Left cardiac atrium (tissue), 4 donors: ENCODE measurements at regions not wholly inside any gene's neighbourhood (a gene's known extent, or its start where the extent isn't known, plus 50 kb on each side); places are given as distances from the start of the nearest gene placed in this dataset.
A peak's percentile ranks its signal among the peaks of the same experiment; 100 is the strongest.

Experiments
- ATAC-seq, 2 donors: fragments of 200-7000 bp; cut with Tn5 transposase; one replicate each; pipeline ENCODE4 v1.9.1; 2020; ENCODE audit warnings: mild to moderate bottlenecking in 2 of 2, moderate library complexity in 2 of 2
- DNase-seq: peaks from one replicate; pipeline ENCODE4 v3.0.0-alpha.2; 2020
- intact Hi-C, 2 donors: fragments of 100-400 bp; cut with DNase I; formaldehyde crosslinking; loops; one replicate each; pipeline versions ENCODE4 v1.14.1 to v1.15.1; 2022 to 2023
- donor health status: DM: no; HTN: yes; CAD: no.
- donor health status: DM: no; HTN: yes; CAD: no; lungs with severe emphysema.
- donor health status: DM: yes; HTN: yes; CAD: no.
- donor health status: Dilated cardiomyopathy.

DNA sequence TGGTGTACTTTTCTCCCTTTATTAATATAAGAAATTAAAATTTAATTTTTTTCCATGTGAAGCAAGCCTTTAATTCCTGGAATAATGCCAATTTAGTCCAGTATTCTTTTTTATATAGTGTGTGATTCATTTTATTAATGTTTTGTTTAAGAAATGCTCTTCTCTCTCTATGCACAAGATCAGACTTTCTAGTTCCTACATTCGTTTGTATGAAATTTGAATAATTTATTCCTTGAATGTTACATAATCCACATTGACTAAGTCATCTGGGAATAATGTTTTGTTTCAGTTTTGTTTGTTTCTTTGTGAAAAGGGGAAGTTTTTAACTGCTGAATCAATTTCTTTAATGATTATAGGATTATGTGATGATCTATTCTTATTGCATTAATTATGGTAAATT lies 181.4 kb upstream of the ID4 start:
- DNase-seq = no peak
- no peak for ATAC-seq
- intact Hi-C loops = no loop called here

DNA sequence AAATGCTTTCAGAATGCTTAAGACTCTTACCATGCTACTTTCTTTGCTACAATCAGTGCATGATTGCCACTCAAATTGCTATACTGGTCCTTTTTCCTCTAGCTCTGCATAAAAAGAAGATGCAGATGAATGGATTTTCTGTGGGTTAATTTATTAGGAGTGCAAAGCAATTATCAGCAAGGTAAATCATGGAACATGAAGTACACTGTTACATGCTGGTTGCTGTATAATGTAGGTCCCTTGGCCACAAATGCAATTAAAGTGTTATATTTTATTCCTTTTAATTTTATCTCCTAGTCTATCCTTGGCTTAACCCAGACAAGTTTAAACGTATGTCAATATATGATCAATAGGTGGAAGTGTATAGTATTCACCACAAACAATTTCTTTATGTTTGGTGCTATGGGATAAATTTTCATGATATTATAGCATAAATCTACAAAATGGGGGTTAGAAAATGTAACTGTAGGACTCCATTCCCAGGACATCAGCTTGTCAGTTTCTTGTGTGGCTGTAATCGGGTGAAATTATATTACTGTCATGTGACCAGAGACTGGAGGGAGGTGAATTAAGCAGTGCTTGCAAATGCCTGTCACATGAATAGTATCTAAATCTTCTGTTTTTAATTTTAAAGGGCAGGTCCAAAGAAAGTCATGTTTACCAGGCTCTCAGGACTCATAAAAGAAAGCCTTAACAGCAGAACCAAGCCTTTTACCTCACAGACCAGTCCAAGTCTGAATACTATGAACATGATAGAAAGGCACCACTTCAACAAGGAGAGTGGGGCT lies 176.9 kb upstream of the ID4 start:
- ATAC-seq (no peak), DNase-seq (no peak)
- intact Hi-C loops = no loop called here

DNA sequence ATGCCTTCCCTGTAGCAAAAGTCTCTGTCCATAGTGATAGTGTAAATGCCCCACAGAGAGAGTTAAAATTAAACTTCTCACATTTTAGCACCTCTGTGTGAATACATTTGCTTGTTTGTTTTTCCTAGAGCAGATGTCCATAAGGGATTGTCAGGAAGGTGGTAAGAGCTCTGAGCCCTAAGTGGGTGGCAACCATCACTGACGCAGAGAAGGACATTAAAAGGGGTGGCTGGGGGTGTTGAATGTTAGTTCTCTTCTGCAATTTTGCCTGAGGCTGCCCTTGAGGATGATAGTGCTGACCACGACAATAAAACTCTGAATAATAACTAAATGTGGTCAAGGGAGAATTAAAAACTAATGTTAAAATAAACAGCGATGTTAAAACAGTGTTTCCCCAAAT lies 174.3 kb upstream of the ID4 start:
- DNase-seq (no peak), ATAC-seq (no peak)
- intact Hi-C loops = no loop called here

DNA sequence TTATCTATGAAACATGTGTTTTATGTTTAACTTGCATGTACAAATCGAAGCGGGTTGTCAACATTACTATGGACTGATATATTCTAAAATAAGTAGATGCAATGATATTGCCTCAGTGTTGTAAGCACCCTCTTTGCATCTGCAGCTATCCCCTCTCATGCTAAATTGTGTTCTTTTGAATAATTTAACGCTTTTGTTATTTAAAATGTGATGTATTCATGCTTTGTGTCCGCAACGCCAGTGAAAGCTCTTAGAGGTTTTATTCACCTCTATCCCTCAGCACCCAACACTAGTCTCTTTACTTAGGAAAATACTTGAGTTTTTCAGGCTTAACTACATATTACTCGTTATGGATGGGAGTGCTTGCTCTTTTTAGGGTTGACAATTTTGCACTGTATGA lies 173.7 kb upstream of the ID4 start:
- DNase-seq (no peak), ATAC-seq (no peak)
- intact Hi-C loops = no loop called here

DNA sequence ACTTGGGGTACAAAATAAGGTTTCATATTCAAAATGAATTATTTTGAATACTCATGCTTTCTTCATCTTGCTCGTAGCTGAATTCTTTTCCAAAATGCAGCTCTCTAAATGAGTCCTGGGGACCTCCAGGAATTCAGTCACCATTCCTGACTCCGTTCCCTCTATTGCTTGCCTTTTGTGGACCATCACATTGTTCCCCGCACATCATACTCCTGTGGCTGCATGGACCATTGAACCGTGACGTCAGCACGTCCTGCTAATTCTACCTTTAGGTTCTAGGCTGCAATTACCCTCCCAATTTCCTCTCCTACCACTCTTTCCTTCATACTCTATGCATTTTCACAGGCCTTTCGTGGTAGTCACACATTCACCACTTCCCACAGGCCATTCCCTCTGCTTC lies 173.1 kb upstream of the ID4 start:
- DNase-seq (no peak), ATAC-seq (no peak)
- intact Hi-C loops = no loop called here

DNA sequence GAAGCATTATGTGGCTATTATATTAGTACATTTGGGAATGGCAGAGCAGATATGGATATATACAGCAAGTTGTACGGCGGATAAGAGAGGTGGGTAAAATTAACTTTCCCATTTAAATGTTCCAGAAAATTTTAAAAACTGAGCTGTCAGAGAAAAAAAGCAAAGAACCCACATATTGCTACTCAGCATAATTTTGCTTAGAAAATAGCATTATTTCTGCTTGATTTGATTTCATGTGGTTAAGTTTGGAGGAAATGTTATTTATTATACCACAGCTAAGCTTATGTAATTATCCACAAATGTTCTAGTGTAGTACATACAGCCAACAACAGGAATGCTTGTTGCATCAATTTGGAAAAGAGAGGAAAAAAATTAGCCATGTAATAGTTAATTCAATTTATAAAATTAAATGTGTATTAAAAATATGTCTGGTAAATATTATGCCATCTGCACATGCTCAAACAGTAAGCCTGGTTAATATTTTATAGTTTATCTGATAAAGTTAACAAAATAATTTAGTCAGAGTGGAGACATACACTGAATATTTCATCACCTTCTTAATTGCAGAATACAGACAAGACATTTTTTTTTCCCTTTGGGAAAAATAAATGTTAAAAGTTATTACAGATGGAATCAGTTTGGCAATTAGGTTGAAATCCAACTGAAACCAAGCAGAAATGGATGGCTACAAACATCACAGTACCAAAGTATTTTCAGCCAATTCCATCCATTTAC lies 172.1 kb upstream of the ID4 start:
- intact Hi-C loops = no loop called here
- no peak for DNase-seq

DNA sequence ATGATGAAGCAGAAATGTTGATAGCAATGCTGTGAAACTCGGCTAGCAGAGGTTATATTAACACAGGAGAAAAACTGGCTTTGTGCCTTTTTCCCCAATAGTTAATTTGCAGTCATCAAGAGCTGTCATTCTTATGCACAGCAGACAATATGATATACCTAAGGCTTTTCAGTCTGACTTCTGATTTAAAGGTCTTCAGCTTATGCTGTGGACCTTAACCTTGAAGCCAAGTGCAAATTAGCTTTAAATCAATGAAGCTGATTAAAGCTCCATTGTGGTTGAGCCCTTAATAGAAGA lies 171.6 kb upstream of the ID4 start:
- intact Hi-C loops = no loop called here
- no peak for ATAC-seq
- DNase-seq = no peak

More for the DNA sequence above, 172.1 kb upstream of the ID4 start:
- no peak for ATAC-seq

DNA sequence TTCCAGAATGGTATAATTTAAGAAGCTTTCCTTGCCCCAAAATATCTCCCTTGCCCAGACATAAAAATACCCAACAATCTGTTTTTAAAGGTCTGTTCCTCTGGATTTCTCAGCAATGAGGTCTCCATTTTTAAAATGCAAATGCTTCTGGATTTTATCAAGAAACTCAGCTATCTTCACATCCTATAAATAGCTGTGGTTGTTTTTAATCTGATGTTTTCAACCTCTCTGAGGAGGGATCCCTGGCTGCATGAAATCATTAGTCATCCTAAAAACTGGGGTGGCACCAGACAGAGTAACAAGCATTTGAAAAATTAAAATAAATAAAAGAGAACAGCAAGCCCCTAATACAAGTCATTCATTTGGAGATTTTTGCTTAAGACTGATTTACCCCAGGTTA lies 168.5 kb upstream of the ID4 start:
- DNase-seq = no peak
- ATAC-seq = peak; percentile 23 to 44
- intact Hi-C loops = no loop called here

DNA sequence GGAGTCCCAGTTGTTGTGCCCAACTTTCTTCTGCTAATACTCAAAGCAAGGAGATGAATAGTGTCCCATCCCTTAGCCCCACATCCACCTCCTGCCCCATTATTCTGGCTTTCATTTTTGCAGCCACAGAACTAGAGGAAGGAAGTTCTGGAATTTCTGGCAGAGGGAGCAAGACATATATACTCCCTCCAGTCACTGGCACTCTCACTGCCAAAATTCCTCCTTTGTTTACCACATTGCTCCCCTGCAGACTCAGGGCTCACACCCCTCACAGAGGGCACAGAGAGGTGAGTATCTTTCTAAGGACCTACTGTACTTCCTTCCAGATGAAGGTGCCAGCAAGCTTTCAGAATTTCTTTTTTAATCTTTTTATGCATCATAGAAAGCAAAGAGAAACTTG lies 168.0 kb upstream of the ID4 start:
- DNase-seq (no peak), ATAC-seq (peak in 1 of 2 donors; percentile 19)
- intact Hi-C loops = no loop called here

DNA sequence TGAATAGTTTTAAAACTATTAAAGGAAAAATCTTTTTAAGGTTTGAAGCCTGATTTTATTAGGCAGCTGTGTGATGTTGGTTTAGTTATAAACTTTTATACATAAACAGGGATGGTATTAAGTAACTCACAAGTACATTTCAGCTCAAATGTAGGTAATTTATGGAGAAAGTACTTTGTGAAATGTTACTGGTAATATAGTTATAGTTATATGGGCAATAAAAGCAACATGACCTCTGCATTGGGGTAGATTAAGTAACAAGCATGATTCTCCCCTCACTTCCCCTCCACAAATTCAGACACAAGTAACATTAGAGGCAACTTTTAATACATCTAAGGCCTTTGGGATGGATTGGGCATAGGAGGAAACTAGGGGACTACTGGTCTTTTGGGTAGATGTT lies 154.3 kb upstream of the ID4 start:
- ATAC-seq (no peak), DNase-seq (no peak)
- intact Hi-C loops = no loop called here

DNA sequence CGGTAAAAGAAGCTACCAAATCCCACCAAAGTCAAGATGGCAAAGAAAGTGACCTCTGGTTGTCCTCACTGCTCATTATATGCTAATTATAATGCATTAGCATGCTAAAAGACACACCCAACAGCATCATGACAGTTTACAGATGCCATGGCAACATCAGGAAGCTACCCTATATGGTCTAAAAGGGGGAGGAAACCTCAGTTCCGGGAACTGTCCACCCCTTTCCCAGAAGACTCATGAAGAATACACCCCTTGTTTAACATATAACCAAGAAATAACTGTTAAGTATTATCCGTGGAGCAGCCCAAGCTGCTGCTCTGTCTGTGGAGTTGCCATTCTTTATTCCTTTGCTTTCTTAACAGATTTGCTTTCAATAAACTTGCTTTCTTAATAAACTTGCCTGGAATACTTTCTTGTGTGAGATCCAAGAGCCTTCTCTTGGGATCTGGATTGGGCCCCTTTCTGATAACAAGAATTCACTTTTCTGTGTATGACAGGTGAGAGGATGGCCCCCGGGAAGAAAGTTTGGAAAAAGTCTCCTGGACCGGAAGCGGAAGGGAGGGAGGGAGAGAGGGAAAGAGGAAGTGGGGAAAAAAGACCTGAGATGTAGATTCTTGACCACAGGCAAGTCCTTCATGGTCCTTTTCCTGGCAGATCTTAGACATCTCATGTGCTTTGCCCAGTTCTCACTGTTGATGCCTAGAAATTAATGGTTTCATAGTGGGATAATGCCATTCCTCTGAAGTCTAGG lies 146.7 kb upstream of the ID4 start:
- DNase-seq (no peak), ATAC-seq (no peak)
- intact Hi-C loops = no loop called here

DNA sequence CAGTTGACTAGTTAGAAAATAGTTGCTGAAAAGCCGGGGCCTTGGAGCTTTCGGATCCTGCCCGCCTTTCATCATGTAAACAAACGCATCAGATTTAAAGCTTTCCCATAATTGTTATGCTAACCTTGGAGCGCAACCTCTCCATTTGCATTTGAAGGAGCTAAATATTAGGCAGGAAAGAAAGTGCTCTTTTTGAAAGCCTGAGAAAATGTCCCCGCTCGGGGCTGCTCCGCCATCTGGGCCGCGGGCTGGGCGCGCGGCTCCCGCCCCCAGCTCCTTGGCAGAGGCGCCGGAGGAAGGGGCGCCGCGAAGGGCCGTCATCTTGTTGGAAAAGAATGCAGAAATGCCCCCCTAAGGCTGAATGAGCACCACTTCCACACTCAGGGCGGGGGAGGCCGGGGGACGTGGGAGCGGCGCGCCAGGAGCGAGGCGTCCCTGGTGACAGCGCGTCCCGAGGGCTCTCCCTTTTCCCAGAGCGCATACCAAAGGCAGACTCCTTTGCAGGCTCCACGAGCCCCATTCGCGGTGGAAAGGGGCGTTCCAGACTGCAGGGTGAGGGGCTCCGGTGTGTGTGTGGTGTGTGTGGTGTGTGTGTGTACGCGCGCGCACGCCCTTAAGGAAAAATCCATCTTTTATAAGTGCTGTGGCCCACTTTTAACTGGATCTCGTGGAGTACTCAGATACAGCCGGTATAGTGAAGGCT lies 145.6 kb upstream of the ID4 start:
- DNase-seq (no peak), ATAC-seq (peak; percentile 47 to 73)
- intact Hi-C loops = no loop called here

DNA sequence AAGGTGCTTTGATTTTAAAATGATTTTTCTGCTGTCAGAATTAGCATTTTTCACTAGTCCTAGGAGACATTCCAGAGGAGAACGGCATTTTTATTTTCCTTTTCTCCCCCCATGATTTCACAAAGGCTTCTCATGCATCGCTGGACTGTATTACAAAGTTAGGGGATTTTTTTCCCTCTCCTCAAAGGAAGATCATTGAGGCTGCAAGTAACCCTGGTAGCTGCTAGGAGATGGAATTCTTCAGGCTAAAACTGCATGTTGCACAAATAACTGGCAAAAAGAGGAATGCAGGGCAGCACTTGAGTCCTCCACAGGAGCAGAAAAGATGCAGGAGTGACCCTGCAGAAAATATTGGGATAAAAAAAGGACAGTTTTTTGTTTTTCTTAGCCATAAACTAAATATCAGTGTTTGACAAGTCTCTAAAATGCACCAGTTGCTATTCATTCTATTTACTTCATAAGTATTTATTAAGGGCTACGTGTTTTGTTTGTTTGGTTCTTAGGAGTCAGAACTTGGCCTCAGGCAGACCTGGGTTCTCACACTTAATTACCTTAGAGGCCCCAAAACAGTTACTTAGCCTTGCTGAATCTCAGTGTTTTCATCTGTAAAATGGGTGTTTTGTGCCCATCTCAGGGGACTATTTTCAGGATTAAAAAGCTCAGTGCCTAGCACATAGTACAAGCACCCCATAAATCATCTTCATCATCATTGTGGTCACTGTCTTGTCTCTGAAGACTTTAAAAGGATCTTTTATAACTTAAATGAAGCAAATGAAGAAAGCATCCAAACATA lies 144.5 kb upstream of the ID4 start:
- ATAC-seq (no peak), DNase-seq (no peak)
- intact Hi-C loops = no loop called here

DNA sequence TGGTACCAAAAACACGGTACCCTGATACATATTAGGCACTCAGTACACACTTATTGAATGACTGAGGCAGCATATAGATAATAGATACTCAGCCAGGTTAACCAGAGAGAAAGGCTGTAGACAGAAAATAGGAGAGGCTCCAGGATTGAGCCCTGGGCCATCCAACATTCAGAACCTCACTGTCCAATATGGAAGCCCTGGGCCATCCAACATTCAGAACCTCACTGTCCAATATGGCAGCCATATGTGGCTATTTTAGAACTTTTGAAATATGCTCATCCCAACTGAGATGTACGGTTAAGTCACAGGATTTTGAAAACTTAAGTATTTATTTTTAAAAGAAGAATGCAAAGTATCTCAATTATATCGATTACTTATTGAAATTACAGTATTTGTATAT lies 142.5 kb upstream of the ID4 start:
- DNase-seq (no peak), ATAC-seq (no peak)
- intact Hi-C loops = no loop called here

DNA sequence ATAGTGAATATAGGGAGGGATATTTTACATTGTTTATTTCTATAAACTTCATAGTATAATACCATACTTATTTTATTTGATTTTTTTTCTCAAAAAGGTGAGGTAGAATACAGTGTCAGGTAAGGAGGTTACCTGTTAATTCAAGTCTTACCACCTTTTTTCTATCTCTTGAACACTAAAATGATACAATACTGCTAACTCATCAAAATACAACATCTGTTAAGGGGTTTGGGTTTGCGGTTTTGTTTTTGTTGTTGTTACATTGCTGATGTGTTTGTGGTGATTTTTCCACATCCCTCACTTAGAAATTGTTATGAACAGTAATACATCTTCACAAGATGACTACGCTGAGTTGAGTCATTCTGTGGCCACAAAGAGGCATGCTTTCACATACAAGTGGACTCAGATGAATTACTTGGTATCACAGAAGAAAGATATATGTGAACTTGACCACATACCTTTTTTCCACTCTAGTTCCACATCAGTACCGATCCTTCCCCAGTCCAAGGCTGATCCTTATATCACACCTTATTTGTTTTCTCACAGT lies 139.4 kb upstream of the ID4 start:
- ATAC-seq (no peak), DNase-seq (no peak)
- intact Hi-C loops = no loop called here

DNA sequence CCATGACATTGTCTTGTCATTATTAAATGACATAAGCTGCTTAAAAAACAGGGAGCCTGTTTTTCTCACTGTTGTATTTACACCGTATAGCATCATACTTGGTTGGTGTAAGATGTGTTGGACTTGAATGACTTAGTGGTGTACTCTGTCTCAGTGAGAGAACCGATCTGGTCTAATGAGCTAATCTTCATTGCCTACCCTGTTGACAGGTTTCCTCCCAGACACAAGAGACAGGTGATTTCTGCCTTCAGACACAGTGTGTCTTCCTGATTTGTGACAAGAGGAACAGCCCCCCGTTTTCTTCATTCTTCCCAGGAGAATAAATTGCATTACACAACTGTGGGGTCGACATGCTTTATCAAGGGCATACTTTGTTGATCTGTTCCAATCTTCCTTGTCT lies 137.2 kb upstream of the ID4 start:
- intact Hi-C loops = no loop called here
- ATAC-seq (no peak), DNase-seq (no peak)

DNA sequence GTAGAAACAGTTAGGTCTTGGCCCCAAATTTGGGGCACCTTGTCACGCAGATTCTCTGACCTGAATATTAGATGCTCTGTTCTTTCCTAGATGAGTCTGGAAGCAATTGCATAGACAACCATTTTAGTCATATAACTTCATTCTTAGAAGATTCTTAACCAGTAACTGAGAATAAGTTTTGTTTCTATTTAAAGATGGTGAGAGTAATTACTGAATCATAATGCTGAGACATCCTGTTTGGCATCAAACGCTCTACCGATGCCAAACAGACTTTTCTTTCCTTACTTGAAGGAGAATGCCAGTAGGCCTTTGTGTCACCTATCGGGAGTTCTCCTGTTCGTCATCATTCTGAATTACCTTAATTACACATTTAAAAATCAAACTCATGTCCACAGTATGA lies 131.6 kb upstream of the ID4 start:
- DNase-seq (no peak), ATAC-seq (no peak)
- intact Hi-C loops = no loop called here

DNA sequence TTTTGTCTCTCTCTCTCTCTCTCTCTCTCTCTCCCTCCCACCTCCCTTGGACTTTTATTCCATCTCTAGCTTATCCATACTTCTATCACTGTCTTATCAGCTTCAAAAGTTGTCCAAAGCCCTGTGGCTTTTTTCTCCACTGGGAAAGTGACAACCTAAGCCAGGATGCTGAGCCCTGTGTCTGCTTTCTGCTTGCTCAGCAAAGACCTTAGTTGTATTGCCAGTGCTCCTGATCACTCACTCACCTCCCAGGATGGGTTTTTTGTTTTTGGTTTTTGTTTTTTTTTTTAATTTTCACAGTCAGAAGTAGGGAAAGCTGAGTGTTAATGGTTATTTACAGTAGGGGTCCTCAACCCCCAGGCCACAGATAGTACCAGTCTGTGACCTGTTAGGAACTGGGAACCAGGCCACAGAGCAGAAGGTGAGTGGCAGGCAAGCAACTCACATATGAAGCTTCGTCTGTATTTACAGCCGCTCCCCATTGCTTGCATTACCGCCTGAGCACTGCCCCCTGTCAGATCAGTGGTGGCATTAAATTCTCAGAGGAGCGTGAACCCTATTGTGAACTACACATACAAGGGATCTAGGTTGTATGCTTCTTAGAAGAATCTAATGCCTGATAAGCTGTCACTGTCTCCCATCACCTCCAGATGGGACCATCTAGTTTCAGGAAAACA lies 125.0 kb upstream of the ID4 start:
- intact Hi-C loops = no loop called here
- DNase-seq = no peak
- no peak for ATAC-seq
